AG09319 (cell line): ENCODE measurements at regions not wholly inside any gene's neighbourhood (a gene's known extent, or its start where the extent isn't known, plus 50 kb on each side); places are given as distances from the start of the nearest gene placed in this dataset.
"Not testable (repeated sequence)": the region's sequence is repeated elsewhere in the genome, so short reads cannot be mapped to it uniquely, and the experiment has no call there.

ENCODE experiments used
- DNase-seq: peaks from one replicate; pipeline ENCODE4 v3.0.0-alpha.2; 2010; ENCODE audit warnings: low read depth; ENCODE audit errors: extremely low read depth
- CTCF ChIP-seq: IDR thresholded peaks from 2 replicates; pipeline ENCODE4 v1.5.1; 2011; ENCODE audit warnings: low read depth, mild to moderate bottlenecking, inconsistent platforms, low read length, moderate library complexity

GRCh38 chr3:18194431-18194830 lies 230.7 kb downstream of the SATB1 start:
- no peak for TF ChIP-seq CTCF
- DNase-seq, result no peak

GRCh38 chr3:18190646-18191045 lies 234.5 kb downstream of the SATB1 start:
- no peak for DNase-seq
- no peak for TF ChIP-seq CTCF

- DNase-seq, result no peak
- TF ChIP-seq CTCF, result no peak
Observed at GRCh38 chr3:18189282-18190050, 235.7 kb downstream of the SATB1 start.

- DNase-seq, result no peak
- TF ChIP-seq CTCF, result no peak
Observed at GRCh38 chr3:18188491-18188890, 236.6 kb downstream of the SATB1 start.

GRCh38 chr3:18185624-18186023 lies 239.5 kb downstream of the SATB1 start:
- DNase-seq, result no peak
- no peak for TF ChIP-seq CTCF

GRCh38 chr3:18182923-18183322 lies 242.2 kb downstream of the SATB1 start:
- DNase-seq, result not testable (repeated sequence)

GRCh38 chr3:18179521-18179920 lies 245.6 kb downstream of the SATB1 start:
- DNase-seq, result no peak
- no peak for TF ChIP-seq CTCF

- no peak for DNase-seq
Observed at GRCh38 chr3:18177271-18177670, 247.9 kb downstream of the SATB1 start.

GRCh38 chr3:18173891-18174290 lies 251.2 kb downstream of the SATB1 start:
- not testable (repeated sequence) for DNase-seq

More at GRCh38 chr3:18177271-18177670, 247.9 kb downstream of the SATB1 start:
- no peak for TF ChIP-seq CTCF
